HG03025 (cell line): ENCODE measurements at regions not wholly inside any gene's neighbourhood (a gene's known extent, or its start where the extent isn't known, plus 50 kb on each side); places are given as distances from the start of the nearest gene placed in this dataset.

Source experiments
- ATAC-seq: cut with Tn5 transposase; IDR thresholded peaks from one replicate; pipeline ENCODE4 v1.9.1; 2021; ENCODE audit warnings: mild to moderate bottlenecking, moderate library complexity; ENCODE audit not compliant: unreplicated experiment, low FRiP score

DNA sequence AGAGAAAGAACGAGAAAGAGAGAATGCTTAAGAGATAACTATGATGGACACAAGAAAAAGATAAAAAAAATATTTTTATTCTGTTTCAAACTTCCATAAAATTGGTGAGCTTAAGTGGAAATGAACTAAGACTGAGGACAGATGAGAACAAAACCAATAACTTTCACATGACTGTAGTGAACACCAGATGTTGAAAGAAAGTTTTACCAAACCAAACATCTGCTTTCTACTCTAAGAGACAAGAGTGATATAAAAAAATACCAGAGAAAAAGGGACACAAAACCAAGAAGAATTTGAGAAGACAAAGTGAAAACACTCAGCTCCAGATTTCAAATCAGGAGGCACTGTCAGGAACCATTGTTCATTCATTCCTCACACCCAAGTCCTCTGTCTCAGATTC is 147.9 kb downstream of the IMPG2 start:
- ATAC-seq = no peak

GRCh38 chr3:101171681-101172191 is 148.6 kb downstream of the IMPG2 start:
- no peak for ATAC-seq

- ATAC-seq = no peak
Measured at GRCh38 chr3:101170806-101171558, 149.4 kb downstream of the IMPG2 start.

GRCh38 chr3:101170062-101170771 is 150.2 kb downstream of the IMPG2 start:
- no peak for ATAC-seq

DNA sequence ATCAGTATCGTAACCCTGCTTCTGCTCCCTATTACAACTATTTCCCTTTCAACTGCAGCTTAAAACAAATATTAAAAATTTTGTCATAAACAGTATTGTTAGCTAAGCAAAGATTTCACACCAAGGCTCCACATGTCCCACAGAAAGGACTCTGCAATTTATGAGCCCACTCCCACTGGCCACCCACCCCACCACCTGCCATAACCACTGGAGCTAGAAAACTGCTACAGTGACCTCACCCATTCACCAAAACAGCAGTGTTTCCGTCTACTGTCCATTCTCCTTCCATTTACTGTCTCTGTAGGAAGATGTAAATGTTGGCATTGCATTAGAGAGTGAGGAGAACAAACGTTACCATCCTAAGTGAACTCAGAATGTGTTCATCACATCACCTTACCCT is 150.9 kb downstream of the IMPG2 start:
- ATAC-seq = no peak

DNA sequence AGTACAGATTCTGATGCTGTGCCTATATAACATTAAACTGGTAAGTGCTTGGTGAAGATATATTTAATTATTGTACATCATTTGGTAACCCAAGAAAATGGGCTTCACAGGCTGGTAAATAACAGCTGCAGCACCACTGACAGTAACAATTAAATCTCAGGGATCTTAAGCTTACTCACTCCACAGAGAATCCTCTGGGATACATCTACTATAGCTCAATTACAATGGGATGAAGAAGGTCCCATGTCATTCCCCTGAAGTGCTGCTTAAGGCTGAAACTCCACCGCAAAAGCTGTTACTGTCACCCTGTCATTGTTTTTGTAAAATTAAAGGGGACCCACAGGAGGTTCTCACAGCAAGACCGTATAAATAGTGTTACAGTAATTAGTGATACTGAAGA is 153.0 kb downstream of the IMPG2 start:
- no peak for ATAC-seq

DNA sequence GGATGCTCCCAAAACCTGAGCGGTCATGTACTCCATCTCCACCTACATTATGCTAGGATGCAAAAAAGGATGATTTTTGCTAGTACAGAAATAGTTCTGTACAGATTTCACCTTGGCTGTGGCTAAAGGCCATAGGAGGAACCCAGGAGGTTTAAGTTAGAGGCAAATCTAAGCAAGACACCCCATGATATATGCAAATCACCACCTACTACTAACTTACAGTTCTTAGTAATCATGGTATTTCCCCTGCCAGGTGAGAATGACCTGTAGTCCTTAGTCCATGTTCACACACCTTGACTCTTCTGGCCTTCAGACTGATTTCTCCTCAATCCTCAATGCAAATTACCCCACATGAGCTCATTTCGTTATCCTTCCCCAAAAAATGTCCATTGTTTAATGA is 154.2 kb downstream of the IMPG2 start:
- no peak for ATAC-seq

DNA sequence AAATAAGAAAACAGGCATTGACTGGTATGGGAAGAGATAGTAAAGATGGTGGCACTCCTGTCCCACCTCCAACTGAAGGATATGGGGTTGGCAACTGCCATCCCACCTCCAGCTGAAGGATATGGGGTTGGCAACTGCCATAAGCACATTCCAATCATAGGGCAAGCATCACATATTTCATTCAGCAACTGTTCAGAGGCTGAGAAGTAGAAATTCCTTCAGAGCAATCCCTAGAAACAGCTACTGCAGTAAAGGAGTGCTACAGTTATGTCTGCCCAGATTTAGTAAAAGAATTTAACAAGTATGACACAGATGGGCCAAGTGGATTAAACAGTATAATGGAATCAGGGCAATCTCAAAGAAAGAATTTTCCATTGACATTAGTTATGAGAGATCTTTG is 156.8 kb downstream of the IMPG2 start:
- no peak for ATAC-seq

DNA sequence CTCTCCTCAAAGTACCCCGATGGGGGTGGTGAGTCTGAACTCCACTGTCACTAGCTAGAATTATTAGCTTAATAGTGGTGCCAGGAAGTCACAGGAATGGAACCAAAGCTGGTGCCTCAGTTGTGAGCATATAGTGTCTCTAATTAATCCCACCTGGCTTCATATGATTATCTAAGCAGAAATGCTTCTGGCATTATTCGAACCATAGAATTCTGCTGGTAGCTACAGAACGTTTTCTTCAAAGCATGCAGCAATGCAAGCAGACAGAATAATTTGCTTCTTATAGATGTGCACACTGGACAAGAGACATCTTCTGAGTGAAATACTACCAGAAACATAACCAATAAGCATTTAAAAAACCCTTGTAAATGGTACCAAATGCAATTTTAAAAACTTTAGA is 160.9 kb downstream of the IMPG2 start:
- no peak for ATAC-seq

DNA sequence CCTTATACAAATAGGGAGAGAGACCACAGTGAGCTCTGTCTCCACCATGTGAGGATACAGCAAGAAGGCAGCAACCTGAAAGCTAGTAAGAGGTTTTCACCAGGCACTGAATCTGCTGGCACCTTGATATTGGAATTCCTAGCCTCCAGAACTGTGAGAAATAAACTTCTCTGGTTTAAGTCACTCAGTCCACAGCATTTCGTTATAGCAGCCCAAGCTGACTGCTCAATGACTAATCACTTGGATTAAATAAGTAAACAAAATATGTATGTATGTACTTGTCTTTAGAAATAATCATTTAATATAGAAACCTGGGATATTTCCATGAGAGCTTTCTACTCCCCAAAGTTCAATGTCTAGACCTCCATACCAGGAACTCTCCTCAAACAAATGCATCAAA is 162.0 kb downstream of the IMPG2 start:
- ATAC-seq = no peak

- ATAC-seq = no peak
Measured at GRCh38 chr3:101156787-101157345, 163.5 kb downstream of the IMPG2 start.

DNA sequence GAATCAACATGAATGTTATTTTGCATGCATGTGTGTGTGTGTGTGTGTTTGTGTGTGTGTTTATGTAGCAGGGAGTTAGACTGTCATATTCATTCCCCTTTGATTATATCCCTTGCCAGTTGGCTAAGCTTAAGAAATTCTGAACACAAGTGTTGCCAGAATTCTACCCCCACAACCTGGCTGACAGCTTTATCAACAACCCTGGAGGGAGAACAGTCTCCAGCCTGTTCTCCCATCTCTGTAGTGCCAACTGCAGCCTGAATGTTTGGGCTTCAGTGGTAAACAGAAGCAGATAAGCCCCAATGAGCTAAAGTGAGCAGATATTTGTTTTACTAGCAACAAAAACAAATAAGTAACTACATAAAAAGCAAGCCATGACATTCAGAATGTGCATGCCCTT is 162.6 kb upstream of the ABI3BP start:
- no peak for ATAC-seq

DNA sequence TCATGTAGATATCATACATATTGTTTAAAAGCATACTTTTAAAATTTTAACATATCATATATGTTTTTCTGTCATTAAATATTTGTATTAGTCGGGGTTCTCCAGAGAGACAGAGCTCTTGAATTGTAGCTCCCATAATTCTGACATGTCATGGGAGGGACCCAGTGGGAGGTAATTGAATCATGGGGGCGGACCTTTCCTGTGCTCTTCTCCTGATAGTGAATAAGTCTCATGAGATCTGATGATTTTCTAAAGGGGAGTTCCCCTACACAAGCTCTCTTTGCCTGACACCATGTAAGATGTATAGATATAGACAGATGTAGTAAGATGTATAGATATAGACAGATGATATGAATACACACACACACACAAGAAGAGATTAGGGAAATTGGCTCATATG is 161.2 kb upstream of the ABI3BP start:
- ATAC-seq = no peak

DNA sequence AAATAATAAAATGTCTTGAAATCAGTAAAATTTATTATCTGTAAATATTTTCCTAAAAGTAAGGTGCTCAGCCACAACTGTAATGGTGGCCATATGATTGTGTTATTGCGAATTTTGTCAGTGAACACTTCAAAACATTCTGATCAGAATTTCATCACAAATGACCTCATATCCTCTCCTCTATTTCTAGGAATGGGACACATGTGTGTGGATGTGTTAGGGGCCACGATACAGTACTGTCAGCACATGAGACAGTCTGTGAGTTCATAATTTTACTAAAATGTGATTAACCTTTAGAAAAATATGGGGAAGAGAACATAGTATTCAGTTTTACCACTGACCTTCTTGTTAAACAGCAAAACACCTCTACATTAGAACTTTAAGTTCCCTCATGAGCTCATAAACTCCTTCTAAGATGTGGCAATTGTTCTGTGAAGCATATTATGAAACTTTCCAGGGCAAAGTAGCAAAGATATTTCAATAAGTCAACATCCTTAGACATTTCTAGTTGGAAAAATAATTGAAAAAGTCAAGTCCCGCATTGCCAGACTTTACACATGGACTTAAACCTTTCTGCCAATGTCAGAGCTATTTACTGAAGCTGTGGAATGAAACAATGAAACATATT is 158.2 kb upstream of the ABI3BP start:
- ATAC-seq = no peak

GRCh38 chr3:101150504-101150903 is 157.3 kb upstream of the ABI3BP start:
- no peak for ATAC-seq

- no peak for ATAC-seq
Measured at GRCh38 chr3:101149707-101150106, 156.5 kb upstream of the ABI3BP start.

GRCh38 chr3:101149251-101149650 is 156.0 kb upstream of the ABI3BP start:
- no peak for ATAC-seq

DNA sequence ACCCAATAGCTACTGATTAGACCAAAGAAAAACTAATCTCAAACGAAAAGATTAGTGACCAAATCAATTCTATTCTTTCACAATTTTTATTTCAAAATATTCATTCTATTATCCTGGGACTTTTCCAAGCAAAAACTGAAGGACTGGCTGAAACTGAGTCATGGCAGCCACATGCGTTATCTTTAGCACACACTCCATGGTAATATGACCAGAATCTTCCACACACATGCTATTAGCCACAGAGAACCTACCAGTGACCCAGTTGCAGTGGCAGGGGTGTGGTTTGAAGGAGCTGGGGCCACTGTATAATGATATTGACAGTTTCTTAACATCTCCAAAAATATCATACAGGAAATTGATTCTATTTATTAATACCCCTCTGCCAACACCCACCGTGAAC is 154.8 kb upstream of the ABI3BP start:
- ATAC-seq = no peak

GRCh38 chr3:101146946-101147345 is 153.7 kb upstream of the ABI3BP start:
- ATAC-seq = no peak

GRCh38 chr3:101144105-101144504 is 150.9 kb upstream of the ABI3BP start:
- no peak for ATAC-seq

DNA sequence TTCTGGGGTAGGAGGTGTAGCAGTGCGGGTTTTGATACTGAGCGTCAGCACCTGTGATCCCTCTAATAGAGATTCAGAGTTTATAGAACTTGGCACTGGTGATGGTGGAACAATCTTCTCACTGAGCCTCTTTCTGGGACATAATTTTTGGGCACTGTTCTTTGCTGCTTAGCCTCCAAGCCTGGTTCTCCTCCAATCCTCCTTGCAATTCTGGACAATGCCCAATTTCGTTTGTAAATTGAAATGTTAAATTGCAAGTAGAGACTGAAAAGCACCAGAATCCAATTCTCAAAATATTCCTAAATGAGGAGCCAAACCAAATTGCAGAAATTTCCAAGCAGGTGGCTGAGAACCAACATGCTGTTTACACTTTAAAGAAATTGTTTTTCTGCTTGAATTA is 149.8 kb upstream of the ABI3BP start:
- ATAC-seq = no peak
